NCI-H774 (cell line): ENCODE measurements at regions not wholly inside any gene's neighbourhood (a gene's known extent, or its start where the extent isn't known, plus 50 kb on each side); places are given as distances from the start of the nearest gene placed in this dataset.
"Not testable (repeated sequence)": the region's sequence is repeated elsewhere in the genome, so short reads cannot be mapped to it uniquely, and the experiment has no call there.

Source experiments
- DNase-seq: peaks from one replicate; lab custom pipeline; 2025; lab: John Stamatoyannopoulos, UW

DNA sequence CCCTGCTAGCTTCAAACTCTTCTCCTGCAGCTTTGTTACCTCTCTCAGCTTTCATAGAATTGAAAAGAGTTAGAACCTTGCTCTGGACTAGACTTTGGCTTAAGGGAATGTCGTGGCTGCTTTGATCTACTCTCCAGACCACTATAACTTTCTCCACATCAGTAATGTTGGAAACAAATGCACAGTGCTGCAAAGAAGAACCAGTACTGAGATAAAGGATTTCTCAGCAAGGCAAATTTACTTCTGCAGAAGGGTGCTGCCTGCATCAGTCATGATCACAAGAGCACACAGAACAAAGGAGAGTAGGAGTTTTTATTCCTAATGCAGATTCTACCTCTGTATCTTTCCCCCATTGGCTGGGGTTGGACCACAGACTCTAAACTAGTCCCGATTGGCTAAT, 621.6 kb upstream of the CHRM3 start:
- DNase-seq, result no peak

DNA sequence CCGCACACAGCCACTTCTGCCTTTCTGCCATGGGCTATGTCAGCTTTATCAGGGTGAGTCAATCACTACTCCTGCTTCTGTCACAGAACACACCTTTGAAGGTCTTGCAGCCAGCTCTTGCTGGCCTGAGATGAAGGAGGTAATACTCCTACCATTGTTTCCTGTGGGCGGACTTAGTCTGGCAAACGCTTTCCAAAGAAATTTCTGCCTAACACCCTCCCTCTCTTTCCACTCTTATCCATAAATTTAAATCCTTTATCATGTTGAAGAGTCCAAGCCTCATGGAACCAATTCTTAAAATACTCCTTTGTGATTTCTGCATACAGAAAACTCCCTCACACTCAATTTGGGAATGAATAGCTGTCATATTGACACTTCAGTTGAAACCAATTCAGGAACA, 633.1 kb upstream of the CHRM3 start:
- no peak for DNase-seq

DNA sequence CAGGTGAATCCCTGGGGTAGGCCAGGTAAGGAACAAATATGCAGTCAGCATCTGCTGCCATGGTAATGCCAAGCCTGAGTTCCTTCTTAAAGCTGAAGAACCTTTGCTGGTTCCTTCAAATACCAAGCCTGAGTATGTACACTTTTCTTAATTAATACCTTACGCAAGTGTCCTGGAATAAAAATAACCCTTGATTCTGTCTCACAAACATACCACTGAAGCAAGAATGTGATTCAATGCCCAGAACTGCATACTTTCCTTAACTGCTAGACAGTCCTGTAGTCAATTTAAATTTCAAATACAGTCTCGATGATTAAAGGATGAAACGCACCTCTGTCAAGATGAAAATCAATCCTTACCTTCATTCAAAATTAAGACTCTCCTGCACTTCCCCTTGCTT, 634.0 kb upstream of the CHRM3 start:
- no peak for DNase-seq

DNA sequence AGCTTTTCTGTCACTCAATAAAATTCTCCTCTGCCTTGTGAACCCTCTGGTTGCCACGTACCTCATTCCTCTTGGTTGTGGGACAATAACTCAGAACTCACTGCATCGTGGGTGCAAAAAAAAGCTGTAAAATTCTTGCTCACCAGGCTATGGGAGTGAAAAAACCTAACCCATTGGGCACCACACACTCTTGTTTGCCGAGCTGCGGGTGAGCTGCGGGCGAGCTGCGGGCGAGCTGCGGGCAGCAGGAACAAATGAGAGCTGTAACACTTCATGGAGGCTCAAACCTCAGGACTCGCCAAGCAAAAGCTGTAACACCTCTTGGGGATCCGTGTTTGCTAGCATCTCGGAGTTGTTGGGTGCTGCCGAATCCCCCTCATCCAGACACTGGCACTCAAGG, 641.3 kb upstream of the CHRM3 start:
- no peak for DNase-seq

DNA sequence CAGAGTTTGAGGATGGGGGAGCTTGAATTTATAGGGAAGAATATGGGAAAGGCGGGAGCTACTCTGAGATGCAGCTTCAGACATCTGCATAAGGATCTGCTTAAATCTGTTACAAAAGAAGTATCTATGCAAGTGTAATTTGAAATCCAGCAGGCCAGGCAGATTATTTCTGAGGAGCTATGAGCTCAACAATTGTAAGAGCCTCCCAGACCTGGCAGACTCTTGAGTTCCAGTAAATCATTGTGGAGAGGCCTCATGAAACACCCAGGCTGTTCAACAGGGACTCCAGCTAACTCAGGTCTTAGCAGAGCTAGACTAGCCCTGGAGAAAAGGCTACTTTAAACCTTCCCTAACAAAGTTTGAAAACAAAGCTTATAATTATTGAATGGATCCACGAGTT, 647.5 kb upstream of the CHRM3 start:
- no peak for DNase-seq

DNA sequence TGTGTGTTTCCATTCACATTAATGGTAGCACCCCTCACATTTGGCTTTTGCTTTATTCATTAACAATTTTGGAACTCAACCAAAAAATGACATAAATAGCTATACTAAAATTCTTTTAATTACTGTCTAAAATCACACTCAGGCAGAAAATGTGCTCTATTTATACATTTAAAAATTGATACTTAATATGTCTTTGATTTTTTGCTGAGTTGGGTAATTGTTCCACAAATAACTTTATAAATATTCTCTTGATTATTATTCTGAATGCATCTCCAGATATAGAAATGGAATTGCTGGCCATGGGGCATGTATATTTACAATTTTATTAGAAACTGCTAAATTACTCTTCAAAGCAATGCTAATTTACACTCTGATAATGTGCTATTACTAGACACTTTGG, 658.7 kb upstream of the CHRM3 start:
- no peak for DNase-seq

DNA sequence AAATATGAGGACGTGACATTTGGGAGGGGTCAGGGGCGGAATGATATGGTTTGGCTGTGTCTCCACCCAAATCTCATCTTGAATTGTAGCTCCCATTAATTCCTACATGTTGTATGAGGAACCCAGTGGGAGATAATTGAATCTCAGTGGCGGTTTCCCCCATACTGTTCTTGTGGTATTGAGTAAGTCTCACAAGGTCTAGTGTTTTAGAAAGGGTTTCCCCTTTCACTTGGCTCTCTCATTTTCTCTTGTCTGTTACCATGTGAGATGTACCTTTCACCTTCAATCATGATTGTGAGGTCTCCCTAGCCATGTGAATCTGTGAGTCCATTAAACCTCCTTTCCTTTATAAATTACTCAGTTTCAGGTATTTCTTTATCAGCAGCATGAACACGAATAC, 663.6 kb upstream of the CHRM3 start:
- DNase-seq, result no peak

DNA sequence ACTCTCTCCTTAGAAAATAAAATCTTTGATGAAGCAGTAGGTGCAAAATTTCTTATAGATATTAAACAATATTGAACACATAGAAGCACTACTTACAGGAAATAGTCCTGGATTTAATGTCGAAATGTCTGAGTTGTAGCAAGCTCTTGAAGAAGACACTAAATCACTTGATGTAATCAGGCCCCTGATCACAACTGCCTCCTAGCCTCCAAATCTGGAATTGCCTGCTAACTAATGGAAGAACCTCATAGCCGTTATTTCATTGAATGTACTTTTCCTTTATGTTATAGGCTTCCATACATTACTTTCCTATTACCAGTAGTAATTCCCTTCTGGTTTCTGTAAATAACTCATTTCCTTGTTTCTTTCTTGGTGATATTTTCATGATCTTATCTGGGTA, 675.7 kb upstream of the CHRM3 start:
- DNase-seq, result no peak

DNA sequence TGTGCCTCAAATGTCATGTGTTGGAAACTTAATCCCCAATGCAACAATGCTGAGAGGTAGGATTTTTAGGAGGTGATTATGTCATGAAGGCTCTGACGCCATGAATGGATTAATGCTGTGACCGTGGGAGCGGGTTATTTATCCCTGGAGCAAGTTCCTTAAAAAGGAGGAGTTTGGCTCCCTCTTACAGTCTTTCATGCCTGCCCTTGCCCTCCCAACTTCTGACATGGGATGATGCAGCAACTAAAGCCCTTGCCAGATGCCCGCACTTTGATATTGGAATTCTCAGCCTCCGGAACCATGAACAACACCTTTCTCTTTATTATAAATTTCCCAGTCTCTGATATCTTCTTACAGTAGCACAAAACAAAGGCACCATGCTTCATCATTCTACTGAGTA, 685.3 kb upstream of the CHRM3 start:
- no peak for DNase-seq

DNA sequence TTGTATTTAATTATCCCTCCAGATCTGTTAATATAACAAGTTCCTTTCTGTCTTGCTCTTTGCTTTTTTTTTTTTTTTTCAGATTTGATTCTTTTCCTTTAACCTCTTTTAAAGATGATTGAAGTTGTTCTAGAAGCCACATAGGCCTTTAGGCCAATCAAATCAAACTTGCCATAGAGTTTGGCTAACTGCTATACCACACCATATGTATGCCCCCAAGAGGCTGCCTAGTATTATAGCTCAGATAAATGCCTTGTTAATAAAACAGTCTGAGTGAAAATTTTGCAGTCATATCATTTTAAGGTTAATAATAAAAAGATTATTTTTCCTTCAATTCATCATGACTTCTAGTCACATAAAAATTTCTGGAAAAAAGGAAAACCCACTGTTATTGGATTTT, 696.0 kb upstream of the CHRM3 start:
- no peak for DNase-seq

DNA sequence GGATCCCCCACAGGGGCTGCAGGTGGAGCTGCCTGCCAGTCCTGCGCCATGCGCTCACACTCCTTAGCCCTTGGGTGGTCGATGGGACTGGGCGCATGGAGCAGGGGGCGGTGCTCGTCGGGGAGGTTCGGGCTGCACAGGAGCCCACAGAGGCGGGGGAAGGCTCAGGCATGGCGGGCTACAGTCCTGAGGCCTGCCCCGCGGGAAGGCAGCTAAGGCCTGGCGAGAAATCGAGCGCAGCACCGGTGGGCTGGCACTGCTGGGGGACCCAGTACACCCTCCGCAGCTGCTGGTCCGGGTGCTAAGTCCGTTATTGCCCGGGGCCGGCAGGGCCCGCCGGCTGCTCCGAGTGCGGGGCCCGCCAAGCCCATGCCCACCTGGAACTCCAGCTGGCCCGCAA, 701.8 kb upstream of the CHRM3 start:
- not testable (repeated sequence) for DNase-seq

DNA sequence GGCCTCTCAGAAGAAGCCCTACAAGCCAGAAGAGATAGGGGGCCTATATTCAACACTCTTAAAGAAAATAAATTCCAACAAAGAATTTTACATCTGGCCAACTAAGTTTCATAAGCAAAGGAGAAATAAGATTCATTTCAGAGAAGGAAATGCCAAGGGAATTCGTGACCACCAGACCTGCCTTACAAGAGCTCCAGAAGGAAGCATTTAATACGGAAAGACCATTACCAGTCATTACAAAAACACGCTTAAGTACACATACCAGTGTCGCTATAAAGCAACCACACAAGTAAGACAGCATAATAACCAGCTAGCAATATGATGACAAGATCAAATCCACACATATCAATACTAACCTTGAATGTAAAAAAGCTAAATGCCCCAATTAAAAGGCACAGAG, 704.9 kb upstream of the CHRM3 start:
- DNase-seq, result no peak

DNA sequence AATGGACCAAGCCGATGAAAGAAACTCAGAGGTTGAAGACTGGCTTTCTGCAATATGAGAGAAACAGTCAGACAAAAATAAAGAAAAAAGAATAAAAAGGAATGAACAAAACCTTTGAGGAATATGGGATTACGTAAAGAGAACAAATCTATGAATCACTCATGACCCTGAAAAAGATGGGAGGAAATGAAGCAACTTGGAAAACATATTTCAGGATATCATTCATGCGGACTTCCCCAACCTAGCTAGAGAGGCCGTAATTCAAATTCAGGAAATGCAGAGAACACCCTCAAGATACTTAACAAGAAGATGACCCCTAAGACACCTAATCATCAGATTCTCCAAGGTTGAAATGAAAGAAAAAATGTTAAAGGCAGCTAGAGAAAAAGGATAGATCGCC, 705.3 kb upstream of the CHRM3 start:
- DNase-seq, result no peak

DNA sequence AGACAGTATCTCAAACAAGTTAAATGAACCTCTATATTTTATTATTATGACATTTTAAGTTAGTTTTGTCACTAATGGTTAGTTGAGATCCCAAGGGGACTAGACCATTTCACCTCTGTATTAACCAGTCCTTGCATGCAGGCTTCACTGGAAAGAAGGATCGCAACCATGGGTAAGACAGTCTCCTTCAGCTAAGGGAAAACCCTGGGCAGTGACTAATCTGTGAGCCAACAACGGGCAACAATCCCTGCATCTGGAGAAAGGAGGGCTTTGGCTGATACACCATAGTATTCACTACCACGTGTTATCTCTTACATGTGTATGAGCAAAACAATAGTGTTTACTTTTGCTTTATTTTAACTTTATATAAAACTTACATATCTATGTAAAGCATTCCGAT, 708.8 kb upstream of the CHRM3 start:
- DNase-seq, result no peak

DNA sequence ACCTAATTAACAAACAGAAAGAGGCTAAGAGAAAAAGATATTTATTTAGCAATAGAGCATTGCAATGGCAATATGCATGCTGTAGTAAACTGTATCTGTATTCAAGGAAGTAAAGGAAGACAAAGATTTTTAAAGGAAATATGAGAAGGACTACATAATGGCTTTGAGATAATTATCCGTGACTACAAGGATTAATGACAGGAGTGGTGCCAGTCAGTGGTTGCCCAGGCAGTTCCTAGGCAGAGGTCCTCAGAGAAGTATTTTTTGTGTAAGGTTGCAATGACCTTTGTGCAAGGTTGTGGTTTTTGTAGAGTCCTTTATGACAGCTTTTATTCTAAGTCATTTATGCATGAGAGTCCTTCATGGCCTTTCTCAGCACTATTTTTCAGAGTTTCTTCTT, 711.1 kb upstream of the CHRM3 start:
- DNase-seq, result no peak

DNA sequence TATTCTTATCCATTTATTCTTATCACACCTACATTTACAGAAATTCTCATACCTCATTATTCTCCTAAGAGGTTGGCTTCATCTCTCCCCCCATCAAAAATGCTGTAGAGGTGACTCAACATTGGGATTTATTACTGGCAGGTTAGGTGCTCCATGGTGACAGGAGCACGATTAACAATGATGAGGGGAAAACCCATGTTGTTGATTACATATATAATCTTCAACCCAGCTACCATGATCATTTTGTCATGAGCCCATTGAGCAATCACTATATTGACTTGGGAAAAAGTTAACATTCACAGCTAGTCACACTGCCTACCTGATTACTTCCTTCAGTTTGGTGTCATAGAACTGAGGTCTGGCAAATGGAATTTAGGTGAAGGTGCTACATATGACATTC, 712.1 kb upstream of the CHRM3 start:
- DNase-seq, result no peak

DNA sequence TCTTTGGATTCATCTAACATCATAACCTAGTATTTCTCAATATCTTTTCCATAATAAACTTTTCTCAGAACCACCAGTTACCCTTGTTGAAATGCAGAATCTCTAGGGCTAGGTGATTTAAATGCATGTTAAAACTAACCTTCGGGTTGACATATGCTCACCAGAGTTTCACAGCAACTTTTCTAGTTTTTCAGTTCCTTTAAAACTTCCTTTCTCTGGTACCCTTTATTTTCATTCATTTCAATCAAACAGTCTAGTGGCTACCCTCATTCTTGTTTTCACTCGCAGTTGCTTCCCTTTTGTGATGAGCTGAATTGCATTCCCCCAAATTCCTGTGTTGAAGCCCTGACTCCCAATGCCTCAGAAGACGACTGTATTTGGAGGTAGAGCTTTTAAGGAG, 712.8 kb upstream of the CHRM3 start:
- no peak for DNase-seq

DNA sequence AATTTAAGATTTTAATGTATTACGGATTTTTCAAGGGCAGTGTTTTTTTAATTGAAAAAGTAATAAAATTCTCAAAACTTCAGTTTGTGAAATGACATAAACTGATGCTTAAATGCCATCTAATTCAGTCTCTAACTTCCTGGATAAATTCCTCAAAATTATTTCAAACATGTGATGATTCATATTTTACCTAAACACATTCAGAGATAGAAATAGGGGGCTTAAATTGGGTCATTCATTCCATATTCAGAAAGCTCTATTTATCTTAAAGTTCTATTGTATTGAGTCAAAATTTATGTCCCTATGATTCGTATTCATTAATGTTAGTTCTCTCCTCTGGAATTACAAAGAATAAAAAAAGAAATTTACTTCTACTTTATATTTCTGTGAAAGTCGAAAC, 713.6 kb upstream of the CHRM3 start:
- no peak for DNase-seq

DNA sequence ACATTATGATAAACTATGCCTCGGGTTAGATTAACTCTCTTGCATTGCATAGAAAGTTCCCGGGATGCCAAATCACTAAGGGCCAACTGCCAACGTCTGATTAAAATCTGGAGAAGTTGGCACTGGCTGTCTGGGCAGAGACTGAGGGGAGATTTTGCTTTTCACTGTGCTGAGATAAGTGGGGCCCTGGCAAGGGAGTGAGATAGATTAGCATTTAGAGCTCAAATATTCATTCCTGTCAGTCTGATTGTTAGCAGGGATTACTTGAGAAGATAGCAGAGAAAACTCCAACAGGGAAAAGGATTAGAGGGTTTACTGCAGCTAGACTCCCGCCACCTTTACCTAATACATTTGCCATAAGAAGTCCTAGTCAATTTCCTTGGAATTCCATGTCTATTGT, 714.1 kb upstream of the CHRM3 start:
- DNase-seq, result no peak

DNA sequence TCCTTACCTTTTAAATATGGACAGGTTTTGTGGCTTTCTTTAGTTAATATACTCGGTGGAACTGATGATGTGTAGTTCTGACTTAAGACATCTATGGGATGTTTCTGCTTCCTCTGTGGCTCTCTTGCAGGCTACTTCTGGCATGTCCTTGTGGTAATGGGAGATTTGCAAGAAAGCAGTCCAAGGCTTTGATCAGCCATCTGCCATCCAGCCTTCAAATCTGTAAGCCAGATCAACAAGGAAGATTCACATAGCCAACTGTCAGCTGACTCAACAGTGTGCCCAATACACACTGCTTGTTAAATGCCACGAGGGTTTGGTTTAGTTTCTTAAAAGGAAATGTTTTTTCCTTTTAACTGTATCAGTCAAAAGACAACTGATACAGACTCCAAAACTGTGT, 722.2 kb upstream of the CHRM3 start:
- no peak for DNase-seq

DNA sequence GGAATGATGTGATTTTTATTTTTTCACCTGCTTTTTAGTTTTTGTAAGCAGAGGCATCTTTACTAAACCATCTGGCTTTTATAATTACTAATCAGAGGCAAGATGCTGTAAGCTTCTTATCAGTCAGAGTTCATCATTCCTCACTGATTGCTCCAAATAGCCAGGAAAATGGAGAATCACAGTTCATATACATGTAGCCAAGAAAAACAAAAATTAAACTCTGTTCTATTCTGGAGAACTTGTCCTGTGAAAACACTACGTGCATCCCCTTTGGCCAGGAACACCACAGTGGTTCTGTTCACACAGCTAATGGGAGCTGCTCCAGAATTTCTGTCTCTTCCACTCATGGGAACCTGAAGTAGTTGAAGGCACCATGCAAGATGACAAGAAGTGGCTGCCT, 725.5 kb upstream of the CHRM3 start:
- DNase-seq, result no peak

DNA sequence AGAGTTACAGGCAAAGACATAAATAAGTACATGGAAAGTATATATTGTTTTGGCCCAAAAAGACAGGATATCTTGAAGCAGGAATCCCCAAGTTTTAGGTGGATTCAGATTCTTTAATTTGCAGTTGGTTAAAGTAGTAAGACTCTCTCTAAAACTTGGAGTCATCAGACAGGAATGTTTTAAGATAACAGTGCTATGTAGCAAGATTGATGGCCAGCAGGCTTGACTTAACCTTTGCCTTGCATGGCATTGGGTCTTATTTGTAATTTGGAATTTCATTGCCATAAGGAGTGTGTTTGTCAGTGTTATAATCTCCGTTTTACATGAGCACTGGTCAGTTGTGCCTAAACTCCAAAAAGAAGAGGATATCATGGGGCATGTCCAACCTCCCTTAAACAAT, 727.6 kb upstream of the CHRM3 start:
- no peak for DNase-seq

DNA sequence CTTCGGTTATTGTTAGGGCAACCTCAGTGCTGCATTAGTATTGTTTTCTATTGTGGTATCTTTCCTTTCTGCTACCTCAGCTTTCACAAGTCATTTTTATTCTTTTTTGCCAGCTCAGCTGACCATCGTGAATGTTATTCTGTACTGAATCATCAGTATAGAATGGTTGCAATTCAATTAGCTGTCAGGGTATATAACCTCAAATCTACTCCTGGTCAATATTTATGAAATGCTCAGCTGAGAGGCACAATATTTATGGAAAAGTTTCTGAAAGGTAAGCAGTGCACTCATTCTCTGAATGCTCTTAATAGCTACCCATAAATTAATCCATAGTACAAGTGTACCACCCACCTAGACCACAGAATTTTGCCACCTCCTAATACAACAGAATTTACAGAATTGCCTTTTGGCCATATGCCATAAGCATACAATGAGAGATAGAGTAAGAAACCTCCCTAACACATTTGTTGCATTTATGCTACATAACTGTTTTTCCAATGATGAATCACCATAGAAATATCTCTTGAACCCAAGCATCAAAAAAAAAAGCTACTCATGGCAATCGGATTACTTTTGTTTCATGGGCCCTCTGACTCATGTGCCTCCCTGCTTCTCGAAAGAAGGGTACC, 732.6 kb upstream of the CHRM3 start:
- no peak for DNase-seq

DNA sequence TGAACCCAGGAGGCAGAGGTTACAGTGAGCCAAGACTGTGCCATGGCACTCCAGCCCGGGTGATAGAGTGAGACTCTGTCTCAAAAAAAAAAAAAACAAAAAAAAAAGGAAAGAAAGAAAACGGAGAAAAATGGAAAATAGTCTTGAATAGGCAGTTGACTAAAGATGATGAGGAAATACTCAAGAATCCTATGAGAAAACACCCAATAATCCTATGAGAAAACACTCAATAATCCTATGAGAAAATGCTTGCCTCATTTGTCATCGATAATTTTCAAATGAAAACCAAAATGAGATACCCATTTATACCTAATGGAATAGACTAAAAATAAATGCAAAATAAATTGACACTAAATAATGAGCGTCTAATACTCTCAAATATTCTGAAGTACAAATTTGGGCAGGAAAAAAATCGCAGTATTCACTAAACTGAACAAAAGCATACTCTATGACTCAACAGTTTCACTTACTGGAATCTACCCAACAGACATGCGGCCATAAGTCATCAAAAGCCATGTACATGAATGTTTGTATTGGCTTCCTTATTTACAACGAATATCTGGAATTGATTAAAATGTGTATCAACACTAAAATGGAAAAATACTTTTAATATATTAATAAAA, 733.9 kb upstream of the CHRM3 start:
- no peak for DNase-seq

DNA sequence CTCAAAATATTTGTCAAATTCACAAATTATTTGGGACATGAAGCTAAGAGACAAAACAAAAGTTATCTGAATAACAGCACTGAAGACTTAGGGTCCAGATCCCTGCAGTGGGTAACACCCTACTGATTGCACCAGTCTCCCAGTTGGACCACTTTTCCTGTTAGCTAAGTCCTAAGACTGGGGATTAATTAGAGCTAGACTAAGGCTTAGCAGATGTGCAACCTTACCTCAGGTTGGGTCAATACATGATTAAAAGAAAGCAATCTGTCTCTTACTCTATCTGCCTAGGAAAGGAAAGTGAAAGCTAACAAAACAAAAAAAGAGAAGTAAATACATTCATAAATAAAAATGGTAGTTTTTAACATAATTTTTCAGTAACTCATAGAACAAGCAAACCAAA, 737.2 kb upstream of the CHRM3 start:
- no peak for DNase-seq
